Choroid plexus epithelial cell (primary cell): ENCODE measurements at regions not wholly inside any gene's neighbourhood (a gene's known extent, or its start where the extent isn't known, plus 50 kb on each side); places are given as distances from the start of the nearest gene placed in this dataset.
"Not testable (repeated sequence)": the region's sequence is repeated elsewhere in the genome, so short reads cannot be mapped to it uniquely, and the experiment has no call there.

Source experiments
- DNase-seq: peaks from one replicate; pipeline ENCODE4 v3.0.0-alpha.2; 2010; ENCODE audit warnings: low read depth
- H3K4me3 ChIP-seq: 2 replicates; pipeline ENCODE4 v1.5.1; 2011; ENCODE audit warnings: low read depth, mild to moderate bottlenecking, control low read depth, low read length, moderate library complexity
- CTCF ChIP-seq: conservative IDR thresholded peaks from 2 replicates; pipeline ENCODE4 v1.5.1; 2011; ENCODE audit warnings: low read depth, mild to moderate bottlenecking, control low read depth, inconsistent platforms, low read length, moderate library complexity

- H3K4me3 ChIP-seq = no peak overlapping the region
- DNase-seq = no peak
- no peak for TF ChIP-seq CTCF
Observed at GRCh38 chr19:21617740-21618339, 112.4 kb downstream of the ZNF429 start.

GRCh38 chr19:21614776-21615175 is 109.4 kb downstream of the ZNF429 start:
- DNase-seq, H3K4me3 ChIP-seq: not testable (repeated sequence)

GRCh38 chr19:21613201-21613600 is 107.8 kb downstream of the ZNF429 start:
- not testable (repeated sequence) for H3K4me3 ChIP-seq, DNase-seq

- no peak for TF ChIP-seq CTCF
- no peak overlapping the region for H3K4me3 ChIP-seq
- DNase-seq = no peak
Observed at GRCh38 chr19:21612403-21612872, 107.0 kb downstream of the ZNF429 start.

- no peak for TF ChIP-seq CTCF
- DNase-seq = no peak
- H3K4me3 ChIP-seq = no peak overlapping the region
Observed at GRCh38 chr19:21611659-21612402, 106.4 kb downstream of the ZNF429 start.

GRCh38 chr19:21610787-21611186 is 105.4 kb downstream of the ZNF429 start:
- no peak for DNase-seq
- no peak overlapping the region for H3K4me3 ChIP-seq
- no peak for TF ChIP-seq CTCF

GRCh38 chr19:21610341-21610740 is 104.9 kb downstream of the ZNF429 start:
- DNase-seq = no peak
- H3K4me3 ChIP-seq = no peak overlapping the region
- TF ChIP-seq CTCF = no peak

GRCh38 chr19:21608571-21608970 is 103.2 kb downstream of the ZNF429 start:
- no peak for DNase-seq
- H3K4me3 ChIP-seq = no peak overlapping the region
- TF ChIP-seq CTCF = no peak
